NCI-H2227 (cell line): ENCODE measurements at regions not wholly inside any gene's neighbourhood (a gene's known extent, or its start where the extent isn't known, plus 50 kb on each side); places are given as distances from the start of the nearest gene placed in this dataset.
"Not testable (repeated sequence)": the region's sequence is repeated elsewhere in the genome, so short reads cannot be mapped to it uniquely, and the experiment has no call there.

Experiments
- DNase-seq: peaks from one replicate; lab custom pipeline; 2025; ENCODE audit not compliant: unreplicated experiment; lab: John Stamatoyannopoulos, UW

DNA sequence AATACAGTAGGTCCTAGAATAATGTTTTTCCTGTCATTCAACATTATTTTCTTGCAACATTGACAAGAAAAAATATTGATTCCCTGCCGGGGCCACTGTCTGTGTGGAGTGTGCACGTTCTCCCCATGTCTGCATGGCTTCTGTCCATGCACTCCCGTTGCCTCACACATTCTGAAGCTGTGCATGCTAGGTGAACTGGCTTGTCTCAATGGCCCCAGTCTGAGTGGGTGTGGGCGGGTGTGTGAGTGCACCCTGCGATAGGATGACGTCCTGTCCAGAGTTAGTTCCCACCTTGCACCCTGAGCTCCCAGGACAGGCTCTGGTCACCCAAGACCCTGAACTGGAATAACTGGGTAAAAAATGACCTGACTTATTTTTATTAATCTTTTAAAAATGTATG is 186.1 kb downstream of the CAND1 start:
- no peak for DNase-seq

- peak; percentile 4 for DNase-seq
Measured at GRCh38 chr12:67456431-67456901, 187.3 kb downstream of the CAND1 start.

DNA sequence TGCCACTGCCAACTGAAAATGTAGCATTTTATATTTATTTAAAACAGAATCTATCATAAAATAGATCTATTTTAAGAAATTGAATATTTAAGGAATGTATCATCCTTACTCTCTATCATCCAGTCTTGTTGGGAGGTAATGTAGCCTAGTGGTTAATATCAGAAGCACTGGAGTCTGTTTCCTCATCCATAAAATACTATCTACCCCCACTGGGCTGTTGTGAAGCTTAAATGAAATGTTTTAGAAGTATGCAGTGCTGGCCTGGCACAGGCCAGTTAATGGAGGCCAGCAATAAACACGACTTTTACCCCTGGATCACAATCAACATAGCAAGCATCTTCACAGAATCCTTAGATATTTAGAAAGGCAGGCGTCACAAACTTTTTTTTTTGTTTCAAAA is 188.0 kb downstream of the CAND1 start:
- DNase-seq = no peak

DNA sequence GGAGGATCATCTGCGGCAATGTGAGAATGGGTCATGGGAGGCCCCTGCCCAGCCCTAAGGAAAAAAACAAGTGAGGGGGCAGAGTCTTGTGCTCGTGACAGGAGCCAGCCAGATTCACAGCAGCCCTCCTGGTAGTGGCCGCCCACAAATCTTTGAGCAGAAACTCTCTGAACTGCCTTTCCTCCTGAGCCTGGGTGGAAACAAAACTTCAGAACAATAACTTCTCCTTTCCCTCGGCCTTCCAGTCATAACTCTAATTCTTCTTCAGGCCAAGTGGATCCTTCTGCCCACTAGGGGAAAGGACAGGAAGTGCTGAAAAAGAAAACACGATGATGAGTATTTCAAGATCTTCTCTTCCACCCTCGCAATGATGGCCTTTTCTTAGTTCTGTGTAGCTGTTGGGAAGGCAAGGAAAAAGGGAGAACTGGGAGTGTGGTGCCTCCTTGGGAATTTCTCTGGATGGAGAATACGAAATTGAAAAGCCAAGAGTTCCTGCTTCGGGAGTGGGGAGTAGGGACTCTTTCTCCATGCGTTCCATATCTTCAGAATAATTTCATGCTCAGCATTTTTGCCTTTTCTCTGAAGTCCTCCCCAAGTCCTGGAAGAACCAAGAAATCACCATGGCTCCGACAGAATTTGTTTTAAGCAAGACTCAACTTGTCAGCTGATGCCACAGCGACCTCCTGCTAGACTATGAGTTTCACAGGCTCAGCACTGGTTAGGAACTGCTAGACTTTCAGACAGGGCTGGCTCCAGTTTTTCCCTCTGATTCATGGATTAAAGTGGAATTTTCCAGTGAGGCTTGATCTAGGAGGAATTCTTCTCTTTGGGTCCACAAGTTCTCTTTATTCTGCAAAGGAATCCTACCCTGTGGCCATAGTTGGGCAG is 188.9 kb downstream of the CAND1 start:
- DNase-seq = no peak

GRCh38 chr12:67459173-67459572 is 189.4 kb upstream of the DYRK2 start:
- DNase-seq = no peak

DNA sequence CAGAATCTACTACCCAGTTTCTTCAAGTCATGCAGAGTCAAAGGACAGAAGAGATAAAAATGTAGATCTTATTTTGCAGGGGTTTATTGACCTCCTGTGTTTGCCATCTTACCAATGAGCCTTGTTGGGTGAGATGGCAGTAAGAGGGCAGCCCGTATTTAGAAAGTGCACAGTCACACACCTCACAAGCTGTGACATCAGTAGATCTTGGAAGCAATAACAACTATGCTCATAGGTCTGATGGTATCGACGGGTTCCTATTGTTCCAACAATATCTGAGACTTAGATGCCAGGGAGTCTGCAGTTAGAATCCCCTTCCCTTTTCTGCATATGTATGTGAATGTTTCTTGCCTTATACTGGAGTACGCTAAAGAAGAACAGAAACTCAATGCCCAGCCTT is 189.0 kb upstream of the DYRK2 start:
- no peak for DNase-seq

- no peak for DNase-seq
Measured at GRCh38 chr12:67460388-67460787, 188.2 kb upstream of the DYRK2 start.

DNA sequence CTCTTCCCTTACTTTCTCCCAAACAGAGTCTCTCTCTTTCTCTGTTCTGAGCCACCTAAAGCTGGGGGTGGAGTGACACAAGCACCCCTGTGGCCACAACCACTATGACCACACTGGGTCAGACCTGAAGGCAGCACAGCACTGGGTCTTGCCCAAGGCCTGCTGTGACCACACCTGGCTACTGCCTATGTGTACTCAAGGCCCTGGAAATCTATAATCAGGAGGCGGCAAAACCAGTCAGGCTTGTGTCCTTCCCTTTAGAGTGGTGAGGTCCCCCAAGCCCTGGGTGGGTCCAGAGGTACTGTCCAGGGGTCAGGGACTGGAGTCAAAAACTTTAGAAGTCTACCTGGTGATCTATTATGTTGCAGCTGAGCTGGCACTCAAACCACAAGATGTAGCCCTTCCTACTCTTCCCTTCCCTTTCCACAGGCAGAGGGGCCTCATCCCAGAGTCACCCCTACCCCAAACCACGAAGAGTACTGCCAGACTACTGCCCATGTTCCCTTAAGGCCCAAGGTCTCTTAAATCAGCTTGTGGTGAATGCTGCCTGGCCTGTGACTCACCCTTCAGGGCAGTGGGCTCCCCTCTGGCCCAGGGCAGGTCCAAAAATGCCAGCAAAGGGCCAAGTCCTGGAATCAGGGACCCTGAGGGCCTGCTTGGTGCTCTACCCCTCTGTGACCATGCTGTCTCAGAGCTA is 179.8 kb upstream of the DYRK2 start:
- DNase-seq = no peak

DNA sequence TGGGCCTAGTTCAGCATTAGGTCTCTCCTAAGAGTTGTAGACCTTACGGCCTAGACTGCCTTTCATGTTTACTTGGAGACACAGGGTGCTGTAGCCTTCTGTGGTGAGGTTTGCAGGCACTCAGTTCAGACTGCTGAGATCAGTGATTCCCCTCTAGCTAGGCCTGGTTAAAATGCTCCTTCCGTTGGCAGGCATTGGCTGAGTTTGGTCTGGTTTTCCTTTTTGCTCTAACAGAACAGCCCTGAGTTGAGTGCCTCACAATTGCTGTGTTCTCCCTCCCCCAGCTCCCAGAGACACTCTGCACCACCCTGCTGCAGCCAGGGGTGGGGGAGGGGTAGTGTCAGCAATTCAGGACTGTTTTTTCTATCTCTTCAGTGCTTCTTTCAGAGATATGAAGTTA is 178.9 kb upstream of the DYRK2 start:
- DNase-seq = peak; percentile 47

- DNase-seq = no peak
Measured at GRCh38 chr12:67471810-67472209, 176.7 kb upstream of the DYRK2 start.

DNA sequence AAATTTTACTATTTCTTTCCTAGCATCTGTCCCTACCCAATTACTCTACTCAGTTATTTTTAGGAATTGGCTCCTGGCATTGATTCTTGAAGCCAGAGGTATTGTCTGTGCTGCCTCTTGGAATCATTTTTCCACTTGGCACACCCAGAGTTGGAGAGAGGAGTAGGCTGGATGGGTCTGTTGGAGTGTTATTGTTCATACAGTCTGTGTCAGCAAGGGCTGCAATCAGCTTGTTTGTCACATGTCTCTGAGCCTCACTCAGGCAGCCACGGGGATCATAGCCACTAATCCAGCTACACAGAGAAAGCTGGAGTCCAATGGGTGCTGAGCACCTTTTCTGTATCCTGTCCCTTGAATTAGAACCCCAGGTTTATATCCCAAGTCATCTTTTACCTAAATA is 176.0 kb upstream of the DYRK2 start:
- peak; percentile 7 for DNase-seq

- no peak for DNase-seq
Measured at GRCh38 chr12:67474934-67475620, 173.5 kb upstream of the DYRK2 start.

DNA sequence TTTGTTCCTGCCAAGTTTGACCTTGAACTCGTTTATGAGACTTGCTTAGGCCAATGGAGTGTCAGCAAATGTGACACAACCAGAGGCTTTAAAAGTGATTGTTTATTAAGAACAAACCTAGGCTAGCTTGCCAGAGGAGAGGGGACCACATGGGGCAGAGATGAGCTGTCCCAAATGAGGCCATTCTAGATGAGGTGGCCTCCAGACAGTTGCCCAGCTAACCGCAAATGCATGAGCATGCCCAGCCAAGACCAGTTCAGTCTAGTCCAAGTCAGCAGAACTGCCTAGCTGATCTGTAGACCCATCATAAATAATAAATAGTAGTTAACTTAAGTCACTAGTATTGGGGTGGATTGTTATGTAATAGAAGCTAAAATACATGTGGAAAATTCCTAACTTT is 172.8 kb upstream of the DYRK2 start:
- DNase-seq = no peak

- DNase-seq = no peak
Measured at GRCh38 chr12:67477681-67478265, 170.8 kb upstream of the DYRK2 start.

- DNase-seq = peak; percentile 52
Measured at GRCh38 chr12:67482751-67483661, 165.5 kb upstream of the DYRK2 start.

DNA sequence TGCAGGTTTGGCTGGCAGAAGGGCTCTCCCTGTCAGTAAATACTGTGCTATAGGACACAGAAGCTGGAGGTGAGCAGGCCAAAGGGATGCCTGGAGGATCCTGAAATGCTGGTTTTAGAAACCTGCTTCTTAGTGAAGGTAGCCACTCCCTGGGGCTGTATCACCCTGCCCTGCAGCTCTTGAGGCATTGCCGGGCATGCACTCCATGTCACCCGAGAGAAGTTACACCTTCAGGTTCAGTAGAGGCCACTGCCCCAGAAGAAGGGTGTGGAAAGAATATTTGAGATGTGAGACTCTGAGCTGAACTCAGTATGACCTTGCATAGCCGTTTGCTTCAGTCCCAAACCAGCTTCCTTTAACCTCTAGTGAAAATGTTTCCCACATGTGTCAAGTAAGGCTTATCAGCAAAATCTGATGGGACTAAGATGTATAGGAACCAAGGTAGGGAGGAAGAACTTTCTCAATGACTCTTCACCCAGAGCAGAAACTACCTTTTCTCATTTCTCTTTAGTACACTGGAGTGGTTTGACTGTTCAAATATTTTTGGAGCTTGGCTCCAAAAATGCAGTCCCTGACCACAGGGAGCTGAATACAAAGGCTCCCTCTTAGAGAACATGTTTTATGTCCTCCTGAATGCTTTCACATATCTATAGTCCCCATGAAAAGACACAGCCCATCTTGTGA is 164.5 kb upstream of the DYRK2 start:
- DNase-seq = no peak

GRCh38 chr12:67484791-67485480 is 163.6 kb upstream of the DYRK2 start:
- DNase-seq = no peak

GRCh38 chr12:67486671-67487070 is 161.9 kb upstream of the DYRK2 start:
- no peak for DNase-seq

- DNase-seq = not testable (repeated sequence)
Measured at GRCh38 chr12:67488349-67488748, 160.2 kb upstream of the DYRK2 start.
